K562 (cell line): ENCODE measurements at regions not wholly inside any gene's neighbourhood (a gene's known extent, or its start where the extent isn't known, plus 50 kb on each side); places are given as distances from the start of the nearest gene placed in this dataset.

ENCODE experiments used
- ESRRA ChIP-seq: fragments of 450-650 bp; IDR thresholded peaks from 2 replicates; pipeline ENCODE4 v1.6.1; 2014; ENCODE audit warnings: low read depth, mild to moderate bottlenecking, moderate library complexity, borderline replicate concordance
- NFXL1 ChIP-seq: fragments of 450-650 bp; formaldehyde crosslinking; IDR thresholded peaks from 2 replicates; pipeline ENCODE4 v1.4.0; 2021; ENCODE audit warnings: mild to moderate bottlenecking
- POLR2A ChIP-seq: fragments of 450-650 bp; conservative IDR thresholded peaks from 2 replicates; pipeline ENCODE4 v1.6.1; 2016

DNA sequence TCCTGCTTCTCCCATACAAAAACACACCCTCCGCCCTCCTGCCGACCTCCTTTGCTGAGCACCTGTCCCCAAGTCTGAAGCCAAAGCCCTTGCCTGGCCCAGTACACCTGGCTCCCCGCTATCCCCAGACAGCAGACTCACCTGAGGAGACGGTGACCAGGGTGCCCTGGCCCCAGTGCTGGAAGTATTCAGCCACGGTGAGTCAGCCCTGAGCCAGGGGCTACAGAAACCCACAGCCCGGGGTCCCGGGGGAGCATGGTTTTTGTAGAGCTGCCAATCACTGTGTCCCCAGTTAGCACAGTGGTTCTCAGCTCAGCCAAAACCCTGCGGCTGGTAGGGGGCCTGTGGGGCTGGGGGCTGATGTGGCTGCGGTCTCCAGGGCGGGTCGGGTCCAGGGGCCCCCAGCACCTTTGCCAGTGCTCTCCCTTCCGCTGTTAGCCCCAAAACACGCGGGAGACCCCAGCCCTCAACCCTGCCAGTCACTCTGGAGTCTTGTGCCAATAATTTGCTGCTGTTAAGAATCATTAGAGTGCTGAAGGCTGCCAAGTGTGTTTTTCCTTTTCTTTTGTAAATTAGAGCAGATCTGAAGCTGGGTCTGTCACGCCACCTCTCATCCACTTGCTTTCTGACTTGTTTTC is 339.0 kb downstream of the TMEM121 start:
- no peak for TF ChIP-seq ESRRA
- no peak for TF ChIP-seq NFXL1 (CRISPR knock-in tag)
- no peak for TF ChIP-seq POLR2A
